Posterior cingulate gyrus (tissue), 11 donors: ENCODE measurements at regions not wholly inside any gene's neighbourhood (a gene's known extent, or its start where the extent isn't known, plus 50 kb on each side); places are given as distances from the start of the nearest gene placed in this dataset.
"Not testable (repeated sequence)": the region's sequence is repeated elsewhere in the genome, so short reads cannot be mapped to it uniquely, and the experiment has no call there.

Experiments used
- DNase-seq, 10 donors: peaks; one replicate each; pipeline versions ENCODE4 v3.0.0 to v3.0.0-alpha.2; 2020 to 2021; ENCODE audit warnings: mixed read lengths in 3 of 10
- intact Hi-C: fragments of 100-400 bp; cut with DNase I; formaldehyde crosslinking; loops from one replicate; pipeline ENCODE4 v1.15.1; 2023

GRCh38 chr18:1252534-1252933 is 347.9 kb downstream of the ADCYAP1 start:
- intact Hi-C loops = no loop called here
- DNase-seq = no peak

GRCh38 chr18:1252936-1253335 is 348.3 kb downstream of the ADCYAP1 start:
- intact Hi-C loops = no loop called here
- no peak for DNase-seq

DNA sequence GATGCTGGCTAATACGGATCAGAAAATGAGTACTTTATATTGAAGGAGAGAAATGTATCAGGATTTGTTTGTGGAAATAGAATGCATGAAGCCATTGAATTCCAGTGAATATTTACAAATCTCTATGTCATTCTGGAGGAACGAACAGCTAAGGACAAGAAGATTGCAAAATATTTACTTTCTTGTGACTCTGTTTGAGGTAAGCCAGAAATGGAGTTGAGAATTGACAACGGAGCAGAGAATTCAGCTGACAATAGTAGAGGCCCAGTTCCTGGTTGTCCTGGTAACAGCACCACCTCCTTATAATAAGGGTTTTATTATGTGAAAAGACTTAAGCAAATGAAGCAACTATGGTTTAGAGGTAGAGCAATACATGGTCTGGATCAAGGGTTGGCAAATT is 349.2 kb downstream of the ADCYAP1 start:
- no peak for DNase-seq
- intact Hi-C loops = no loop called here

- DNase-seq = no peak
- intact Hi-C loops = no loop called here
Observed at GRCh38 chr18:1261054-1261453, 356.4 kb downstream of the ADCYAP1 start.

- intact Hi-C loops = no loop called here
- DNase-seq = no peak
Observed at GRCh38 chr18:1267021-1267420, 362.4 kb downstream of the ADCYAP1 start.

GRCh38 chr18:1270081-1270480 is 365.4 kb downstream of the ADCYAP1 start:
- DNase-seq = no peak
- intact Hi-C loops = no loop called here

- intact Hi-C loops = no loop called here
Observed at GRCh38 chr18:1273469-1273868, 368.8 kb downstream of the ADCYAP1 start.

GRCh38 chr18:1292167-1292566 is 387.5 kb downstream of the ADCYAP1 start:
- intact Hi-C loops = no loop called here
- no peak for DNase-seq

More at GRCh38 chr18:1273469-1273868, 368.8 kb downstream of the ADCYAP1 start:
- no peak for DNase-seq

DNA sequence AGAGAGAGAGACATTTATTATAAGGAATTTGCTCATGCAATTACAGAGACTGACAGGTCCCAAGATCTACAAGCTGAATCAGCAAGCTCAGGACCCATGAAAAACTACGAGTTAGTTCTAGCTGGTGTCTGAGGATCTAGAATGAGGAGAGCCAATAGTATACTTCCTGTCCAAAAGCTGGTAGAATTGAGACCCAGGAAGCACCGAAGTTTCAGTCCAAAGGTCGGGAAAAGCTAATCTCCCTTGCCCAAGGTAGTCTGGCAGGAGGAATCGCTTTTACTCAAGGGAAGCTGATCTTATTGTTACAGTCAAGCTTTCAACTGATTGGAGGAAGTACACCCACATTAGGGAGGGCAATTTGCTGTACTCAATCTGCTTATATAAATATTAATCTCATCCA is 389.6 kb downstream of the ADCYAP1 start:
- no peak for DNase-seq
- intact Hi-C loops = no loop called here

DNA sequence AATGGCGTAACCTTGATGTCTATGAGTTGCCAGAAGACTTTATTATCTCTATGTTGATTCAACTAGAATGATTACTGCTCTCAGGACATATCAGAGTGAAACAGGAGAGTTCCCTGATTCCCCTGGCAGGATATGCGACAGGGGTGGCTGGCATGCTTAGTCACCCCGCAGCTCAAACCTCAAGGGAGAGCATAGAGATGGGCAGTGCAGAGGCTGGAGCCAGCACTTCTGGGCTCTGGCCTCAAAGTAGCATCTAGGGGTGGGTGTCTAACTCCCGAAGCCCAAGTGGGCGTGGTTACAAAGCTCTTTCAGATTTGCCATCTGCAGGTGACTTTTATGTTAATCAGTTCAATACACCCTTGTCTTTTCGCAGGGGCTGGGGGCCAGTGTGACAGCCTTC is 391.6 kb downstream of the ADCYAP1 start:
- intact Hi-C loops = no loop called here
- peak in 1 of 10 donors; percentile 61 for DNase-seq

GRCh38 chr18:1302861-1303260 is 398.2 kb downstream of the ADCYAP1 start:
- intact Hi-C loops = loop anchor here (10.0 kb wide), 1 partner anchor 62 kb away; no protein-coding TSS in a partner anchor
- DNase-seq = no peak

GRCh38 chr18:1304392-1304992 is 399.8 kb downstream of the ADCYAP1 start:
- intact Hi-C loops = loop anchor here (10.0 kb wide), 1 partner anchor 60 kb away; no protein-coding TSS in a partner anchor

DNA sequence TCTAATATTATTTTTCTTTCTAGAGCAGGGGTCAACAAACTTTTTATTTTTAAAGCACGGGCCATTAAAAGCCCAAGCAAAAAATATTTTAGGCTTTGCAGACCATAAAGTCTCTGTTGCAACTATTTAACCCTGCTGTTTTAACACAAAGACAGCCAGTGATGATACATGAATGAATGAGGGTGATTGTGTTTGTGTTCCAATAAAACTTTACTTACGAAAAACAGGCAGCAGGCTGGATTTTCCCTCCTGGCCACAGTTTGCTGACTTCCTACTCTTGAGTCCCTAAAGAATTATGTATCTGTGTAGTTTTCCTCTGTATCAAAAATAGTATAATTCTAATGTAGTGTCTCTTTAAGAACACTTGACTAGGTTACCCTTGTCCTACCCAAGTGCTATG is 402.0 kb downstream of the ADCYAP1 start:
- intact Hi-C loops = loop anchor here (10.0 kb wide), 1 partner anchor 58 kb away; no protein-coding TSS in a partner anchor
- DNase-seq = no peak

More at GRCh38 chr18:1304392-1304992, 399.8 kb downstream of the ADCYAP1 start:
- DNase-seq = no peak

GRCh38 chr18:1308686-1309085 is 404.0 kb downstream of the ADCYAP1 start:
- DNase-seq = no peak
- intact Hi-C loops = loop anchor here (10.0 kb wide), 1 partner anchor 56 kb away; no protein-coding TSS in a partner anchor

- DNase-seq = no peak
- intact Hi-C loops = no loop called here
Observed at GRCh38 chr18:1311376-1311775, 406.7 kb downstream of the ADCYAP1 start.

DNA sequence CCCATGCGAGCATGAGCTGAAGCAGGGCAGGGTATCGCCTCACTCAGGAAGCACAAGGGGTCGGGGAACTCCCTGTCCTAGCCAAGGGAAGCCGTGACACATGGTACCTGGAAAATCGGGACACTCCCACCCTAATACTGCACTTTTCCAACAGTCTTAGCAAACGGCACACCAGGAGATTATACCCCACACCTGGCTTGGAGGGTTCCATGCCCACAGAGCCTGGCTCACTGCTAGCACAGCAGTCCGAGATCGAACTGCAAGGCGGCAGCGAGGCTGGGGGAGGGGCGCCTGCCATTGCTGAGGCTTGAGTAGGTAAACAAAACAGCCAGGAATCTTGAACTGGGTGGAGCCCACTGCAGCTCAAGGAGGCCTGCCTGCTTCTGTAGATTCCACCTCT is 430.7 kb downstream of the ADCYAP1 start:
- peak in 1 of 10 donors; percentile 42 for DNase-seq
- intact Hi-C loops = not testable (repeated sequence)

- intact Hi-C loops = no loop called here
Observed at GRCh38 chr18:1350931-1351450, 446.3 kb downstream of the ADCYAP1 start.

GRCh38 chr18:1353025-1353424 is 448.4 kb downstream of the ADCYAP1 start:
- DNase-seq = no peak
- intact Hi-C loops = no loop called here

More at GRCh38 chr18:1350931-1351450, 446.3 kb downstream of the ADCYAP1 start:
- no peak for DNase-seq

DNA sequence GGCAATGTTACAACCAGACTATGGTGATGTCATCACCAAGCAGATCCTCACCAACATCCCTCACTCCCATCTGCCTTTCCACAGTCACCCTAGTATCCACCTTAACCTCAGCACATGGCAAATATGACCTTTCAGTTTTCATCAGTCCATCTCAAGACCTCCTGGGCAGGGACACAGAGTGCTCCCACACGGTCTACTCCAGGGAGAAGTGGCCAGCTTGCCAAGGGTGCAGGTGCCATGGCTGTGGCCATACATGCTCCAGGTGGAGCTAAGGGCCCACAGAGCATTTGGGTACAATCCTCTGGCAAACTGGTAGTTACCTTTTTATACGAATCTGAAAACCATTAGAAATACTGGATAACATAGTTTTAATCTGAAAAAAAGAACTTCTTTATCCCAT is 453.1 kb downstream of the ADCYAP1 start:
- intact Hi-C loops = no loop called here
- no peak for DNase-seq

DNA sequence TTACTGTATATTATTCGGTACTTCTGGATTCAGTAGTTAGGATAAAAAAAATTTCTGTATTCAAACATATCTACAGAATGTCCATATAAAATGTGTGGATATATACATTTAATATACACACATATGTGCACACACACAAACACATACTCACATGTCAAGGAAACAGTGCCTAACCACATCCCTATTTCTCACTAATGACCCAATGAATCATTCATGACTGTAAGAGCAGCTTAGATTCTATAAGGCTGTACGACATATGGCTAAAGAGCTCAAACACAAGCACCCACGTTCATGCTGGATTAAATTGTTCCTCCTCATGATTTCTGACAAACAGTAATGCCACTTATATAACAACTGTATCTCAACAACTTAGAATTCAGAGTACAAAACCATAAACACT is 457.3 kb downstream of the ADCYAP1 start:
- intact Hi-C loops = loop anchor here (10.0 kb wide), 1 partner anchor 57 kb away; no protein-coding TSS in a partner anchor
- no peak for DNase-seq

DNA sequence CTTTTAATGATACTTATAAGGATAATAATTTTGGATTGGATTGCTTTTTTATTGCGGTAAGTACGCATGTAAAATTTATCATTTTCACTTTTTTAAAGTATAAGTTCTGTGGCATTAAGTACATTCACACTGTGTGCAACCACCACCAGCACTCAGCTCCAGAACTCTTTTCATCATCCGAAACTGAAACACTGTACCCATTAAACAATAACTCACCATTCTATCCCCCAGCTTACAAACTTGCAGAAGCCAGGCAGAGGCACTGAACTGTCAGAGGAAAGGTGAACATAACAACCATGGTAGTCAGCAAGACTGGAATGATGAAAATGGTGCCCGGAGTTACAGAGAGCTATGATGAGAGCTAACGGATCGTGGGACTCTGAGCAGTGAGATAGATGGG is 465.9 kb downstream of the ADCYAP1 start:
- intact Hi-C loops = no loop called here
- DNase-seq = no peak

- DNase-seq = no peak
- intact Hi-C loops = no loop called here
Observed at GRCh38 chr18:1371724-1372123, 467.1 kb downstream of the ADCYAP1 start.
